ENCODE measurements at regions not wholly inside any gene's neighbourhood (a gene's known extent, or its start where the extent isn't known, plus 50 kb on each side); places are given as distances from the start of the nearest gene placed in this dataset.

GRCh38 chr4:142923619-142924018, 77.5 kb upstream of the INPP4B start:
- no peaks in the 10 kb centered on the region for H3K27me3 Mint-ChIP-seq (ENCODE audit: low read depth)
- Histone ChIP-seq H3K4me1 (ENCODE audit: insufficient read depth, low read length) (no peaks in the 10 kb centered on the region), H4K5ac (ENCODE audit: insufficient read length, low read depth, low read length) (no peak overlapping the region), H4K20me1 (ENCODE audit: control insufficient read depth, insufficient read depth, insufficient read length) (no peaks in the 10 kb centered on the region), H3K18ac (ENCODE audit: insufficient read length, low read depth, low read length) (no peak overlapping the region), H3K9me3 (ENCODE audit: control insufficient read depth, low read depth, low read length) (no peaks in the 10 kb centered on the region), H2BK12ac (ENCODE audit: insufficient read length, low read depth, low read length) (no peak overlapping the region), H2BK5ac (ENCODE audit: insufficient read length, low read length) (no peak overlapping the region), H3K23ac (ENCODE audit: insufficient read length, low read depth, low read length) (no peak overlapping the region), H3K79me2 (ENCODE audit: insufficient read depth, low read length) (no peaks in the 10 kb centered on the region), H2AFZ (ENCODE audit: low read length) (no peak overlapping the region), H2AK5ac (ENCODE audit: insufficient read length, low read length) (no peak overlapping the region), H3T11ph (ENCODE audit: low read length) (no peak overlapping the region), H2BK120ac (ENCODE audit: low read depth, low read length, poor library complexity, severe bottlenecking) (no peak overlapping the region), H3K4me2 (ENCODE audit: insufficient read depth, insufficient read length, low read length) (no peak overlapping the region), H2BK15ac (ENCODE audit: low read depth, low read length) (no peak overlapping the region), H4K91ac (ENCODE audit: insufficient read length, low read depth, low read length) (no peak overlapping the region), H3K56ac (ENCODE audit: insufficient read length, low read depth, low read length) (no peak overlapping the region), H4K8ac (replicated peaks; ENCODE audit: insufficient read length, low read depth, low read length) (no peak overlapping the region), H3K23me2 (ENCODE audit: insufficient read length, low read depth, low read length, poor library complexity, severe bottlenecking) (no peaks in the 10 kb centered on the region), H3K27ac (ENCODE audit: insufficient read length, low read depth, low read length) (no peak overlapping the region), H3K14ac (ENCODE audit: insufficient read depth, low read length) (no peak overlapping the region), H3K4ac (ENCODE audit: low read depth, low read length) (no peak overlapping the region), H3K79me1 (ENCODE audit: insufficient read depth, low read depth, low read length, poor library complexity, severe bottlenecking) (no peaks in the 10 kb centered on the region), H2BK20ac (ENCODE audit: low read depth, low read length, poor library complexity, severe bottlenecking) (no peak overlapping the region), H3K9ac (ENCODE audit: extremely low read depth, insufficient read length, low read length) (no peak overlapping the region), H3K27me3 (ENCODE audit: insufficient read depth, low read length) (no peaks in the 10 kb centered on the region)
- no peaks in the 10 kb centered on the region for H3K9me3 Mint-ChIP-seq
- no peak overlapping the region for H3K27ac Mint-ChIP-seq
- H3K36me3 Mint-ChIP-seq (ENCODE audit: insufficient read depth in 1 of 3, low read depth in 3 of 3), result no peaks in the 10 kb centered on the region
- TF ChIP-seq, protein P1, sequence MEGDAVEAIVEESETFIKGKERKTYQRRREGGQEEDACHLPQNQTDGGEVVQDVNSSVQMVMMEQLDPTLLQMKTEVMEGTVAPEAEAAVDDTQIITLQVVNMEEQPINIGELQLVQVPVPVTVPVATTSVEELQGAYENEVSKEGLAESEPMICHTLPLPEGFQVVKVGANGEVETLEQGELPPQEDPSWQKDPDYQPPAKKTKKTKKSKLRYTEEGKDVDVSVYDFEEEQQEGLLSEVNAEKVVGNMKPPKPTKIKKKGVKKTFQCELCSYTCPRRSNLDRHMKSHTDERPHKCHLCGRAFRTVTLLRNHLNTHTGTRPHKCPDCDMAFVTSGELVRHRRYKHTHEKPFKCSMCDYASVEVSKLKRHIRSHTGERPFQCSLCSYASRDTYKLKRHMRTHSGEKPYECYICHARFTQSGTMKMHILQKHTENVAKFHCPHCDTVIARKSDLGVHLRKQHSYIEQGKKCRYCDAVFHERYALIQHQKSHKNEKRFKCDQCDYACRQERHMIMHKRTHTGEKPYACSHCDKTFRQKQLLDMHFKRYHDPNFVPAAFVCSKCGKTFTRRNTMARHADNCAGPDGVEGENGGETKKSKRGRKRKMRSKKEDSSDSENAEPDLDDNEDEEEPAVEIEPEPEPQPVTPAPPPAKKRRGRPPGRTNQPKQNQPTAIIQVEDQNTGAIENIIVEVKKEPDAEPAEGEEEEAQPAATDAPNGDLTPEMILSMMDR (conservative IDR thresholded peaks at IDR 0.05), result no peak
- no peak for DNase-seq
- H3K4me3 Mint-ChIP-seq, result no peak overlapping the region
- H3K4me1 Mint-ChIP-seq, result no peaks in the 10 kb centered on the region

All from H9 (cell line).